ENCODE measurements at regions not wholly inside any gene's neighbourhood (a gene's known extent, or its start where the extent isn't known, plus 50 kb on each side); places are given as distances from the start of the nearest gene placed in this dataset.

GRCh38 chr10:131500892-131501291 lies 189.4 kb upstream of the TCERG1L start:
- no peak for TF ChIP-seq CTCF (IDR thresholded peaks at IDR 0.05)
- TF ChIP-seq POLR2A (IDR thresholded peaks at IDR 0.05), result no peak

Measured in testis (tissue), 2 donors.